MM.1S (cell line): ENCODE measurements at regions not wholly inside any gene's neighbourhood (a gene's known extent, or its start where the extent isn't known, plus 50 kb on each side); places are given as distances from the start of the nearest gene placed in this dataset.

Experiments used
- CTCF ChIP-seq: fragments of 300-600 bp; sonication (generic); IDR thresholded peaks from 2 replicates; pipeline ENCODE4 v1.5.1; 2016; ENCODE audit warnings: antibody characterized with exemption, low read length, mixed read lengths
- EZH2 ChIP-seq: fragments of 300-600 bp; sonication (generic); optimal IDR thresholded peaks from 2 replicates; pipeline ENCODE3; 2017; ENCODE audit warnings: low read depth, mild to moderate bottlenecking, antibody characterized with exemption, low read length, mixed read lengths

- no peak for TF ChIP-seq CTCF
- no peak for TF ChIP-seq EZH2
Measured at GRCh38 chr13:109941221-109941620, 154.8 kb upstream of the IRS2 start.
